Medulla oblongata (tissue), 1 donor: ENCODE measurements at regions not wholly inside any gene's neighbourhood (a gene's known extent, or its start where the extent isn't known, plus 50 kb on each side); places are given as distances from the start of the nearest gene placed in this dataset.

ENCODE experiments used
- DNase-seq: peaks from one replicate; pipeline ENCODE4 v3.0.0-alpha.2; 2015; ENCODE audit errors: extremely low spot score

DNA sequence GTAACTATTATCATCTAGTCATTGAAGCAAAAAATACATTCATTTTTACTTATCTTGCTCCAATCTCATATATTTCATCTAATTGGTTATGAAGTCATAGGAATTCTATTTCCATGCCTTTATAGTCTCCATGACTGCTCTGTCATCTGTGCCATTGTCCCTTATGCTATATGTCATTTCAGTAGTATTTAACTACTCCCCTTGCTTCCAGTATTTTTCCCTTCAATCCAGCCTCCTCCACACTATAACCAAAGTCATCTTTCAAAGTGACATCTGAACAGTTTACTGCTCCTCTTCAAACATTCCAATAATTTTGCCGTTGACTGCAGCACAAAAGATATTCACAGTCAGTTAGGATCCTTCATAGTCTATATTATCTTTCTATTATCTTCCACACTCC, 216.6 kb upstream of the HS3ST5 start:
- no peak for DNase-seq

DNA sequence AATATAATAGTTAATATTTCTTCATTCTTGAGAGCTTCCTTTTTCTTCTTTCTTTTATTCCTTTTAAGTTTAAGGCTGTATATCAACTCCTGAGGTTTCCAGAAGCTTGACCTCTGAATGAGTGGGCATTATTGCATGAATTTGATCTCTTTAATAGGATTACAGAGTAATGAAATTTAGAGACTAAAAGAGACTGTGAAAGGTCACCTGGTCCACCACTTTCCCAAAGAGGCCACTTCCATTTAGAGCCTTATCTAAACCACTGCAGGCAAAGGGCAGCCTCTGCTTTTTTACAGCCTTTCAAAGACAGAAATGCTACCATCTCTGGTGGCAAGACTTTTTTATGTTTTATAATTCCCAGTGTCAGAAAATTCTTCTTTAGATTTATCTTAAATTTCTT, 215.3 kb upstream of the HS3ST5 start:
- no peak for DNase-seq

DNA sequence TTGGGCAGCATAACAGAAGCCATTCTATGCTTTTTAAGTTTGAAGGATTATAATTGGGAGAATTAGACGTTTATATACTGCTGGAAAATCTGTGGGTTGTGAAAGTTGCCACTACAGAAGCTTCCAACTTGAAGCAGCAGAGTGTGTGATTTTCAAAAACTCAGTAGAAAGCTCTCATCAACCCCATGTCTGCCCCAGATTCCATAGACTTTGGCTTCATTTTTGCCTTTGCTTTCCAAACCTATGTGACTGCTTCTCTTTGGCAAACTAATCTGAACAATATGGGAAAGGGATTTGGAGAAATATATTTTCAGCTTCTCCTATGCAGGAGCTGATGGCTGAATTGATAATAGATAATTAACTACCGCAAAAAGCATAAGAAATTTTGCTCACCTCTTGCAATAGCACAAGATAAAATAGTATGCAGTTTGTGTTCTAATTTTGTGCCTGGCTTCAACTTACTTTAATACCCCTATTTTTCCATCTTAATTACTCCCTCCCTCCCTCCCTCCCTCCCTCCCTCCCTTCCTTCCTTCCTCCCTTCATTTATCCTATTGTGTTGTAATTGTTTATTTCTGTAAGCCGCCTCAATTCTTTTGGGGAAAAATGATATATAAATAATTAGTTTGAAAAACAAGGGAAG, 214.1 kb upstream of the HS3ST5 start:
- no peak for DNase-seq

DNA sequence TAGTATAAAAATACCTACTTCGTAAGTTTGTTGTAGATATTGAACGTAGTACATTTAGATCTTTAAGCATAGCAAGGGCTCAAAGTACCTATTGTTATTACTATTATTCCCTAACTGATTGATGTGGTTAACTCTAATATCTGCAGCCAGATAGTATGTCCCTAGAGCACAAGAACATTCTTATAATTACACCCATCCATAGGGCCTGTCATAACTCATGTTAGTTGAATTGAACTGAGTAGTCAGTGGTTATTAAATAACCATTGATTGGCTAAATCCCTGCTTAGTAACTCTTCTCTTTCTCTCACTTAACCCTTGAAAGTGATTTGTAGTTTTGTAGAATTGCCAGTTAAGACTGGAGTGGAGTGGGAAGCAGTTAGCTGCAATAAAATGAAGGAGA, 207.5 kb upstream of the HS3ST5 start:
- DNase-seq, result no peak

DNA sequence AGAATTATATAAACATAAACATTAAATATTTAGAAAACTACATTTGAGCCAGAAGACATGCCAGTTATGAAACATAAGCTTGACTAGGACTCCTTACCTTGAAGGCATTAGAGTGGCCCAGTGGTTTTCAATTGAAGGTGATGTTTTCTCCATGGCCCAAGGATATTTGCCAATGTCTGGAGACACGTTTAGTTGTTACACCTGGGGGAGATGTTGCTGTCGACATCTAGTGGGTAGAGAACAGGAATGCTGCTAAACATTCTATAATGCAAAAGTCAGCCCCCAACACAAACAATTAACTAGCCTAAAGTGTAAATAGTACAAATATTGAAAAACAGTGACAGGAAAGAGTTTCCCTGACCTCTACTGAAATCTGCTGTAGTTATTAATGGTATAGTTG, 200.9 kb upstream of the HS3ST5 start:
- no peak for DNase-seq

DNA sequence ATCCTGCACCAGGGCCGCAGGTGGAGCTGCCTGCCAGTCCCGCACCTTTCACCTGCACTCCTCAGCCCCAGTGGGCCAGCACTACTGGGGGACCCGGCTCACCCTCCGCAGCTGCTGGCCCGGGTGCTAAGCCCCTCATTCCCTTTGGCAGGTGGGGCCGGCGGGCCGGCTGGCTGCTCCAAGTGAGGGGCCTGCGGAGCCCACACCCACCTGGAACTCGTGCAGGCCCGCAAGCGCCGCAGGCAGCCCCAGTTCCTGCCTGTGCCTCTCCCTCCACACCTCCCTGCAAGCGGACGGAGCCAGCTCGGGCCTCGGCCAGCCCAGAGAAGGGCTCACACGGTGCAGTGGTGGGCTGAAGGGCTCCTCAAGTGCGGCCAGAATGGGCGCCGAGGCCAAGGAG, 199.0 kb upstream of the HS3ST5 start:
- DNase-seq, result no peak

DNA sequence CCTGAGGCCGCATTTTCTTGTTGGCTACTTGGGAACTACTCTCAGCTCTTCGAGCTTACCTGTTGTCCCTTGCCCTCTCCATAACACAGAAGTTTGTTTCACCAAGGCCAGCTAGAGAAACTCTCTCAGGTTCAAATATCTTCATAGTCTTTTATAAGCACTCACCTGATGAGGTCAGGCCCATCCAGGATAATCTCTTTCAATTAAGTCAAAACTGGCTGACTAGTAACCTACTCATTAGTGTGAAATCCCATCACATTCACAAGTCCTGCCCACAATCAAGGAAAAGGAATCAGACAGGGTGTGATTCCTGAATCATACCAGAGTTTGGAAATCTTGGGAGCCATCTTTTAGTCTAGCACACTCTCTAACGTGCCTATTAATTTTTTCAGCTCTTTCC, 195.2 kb upstream of the HS3ST5 start:
- no peak for DNase-seq

DNA sequence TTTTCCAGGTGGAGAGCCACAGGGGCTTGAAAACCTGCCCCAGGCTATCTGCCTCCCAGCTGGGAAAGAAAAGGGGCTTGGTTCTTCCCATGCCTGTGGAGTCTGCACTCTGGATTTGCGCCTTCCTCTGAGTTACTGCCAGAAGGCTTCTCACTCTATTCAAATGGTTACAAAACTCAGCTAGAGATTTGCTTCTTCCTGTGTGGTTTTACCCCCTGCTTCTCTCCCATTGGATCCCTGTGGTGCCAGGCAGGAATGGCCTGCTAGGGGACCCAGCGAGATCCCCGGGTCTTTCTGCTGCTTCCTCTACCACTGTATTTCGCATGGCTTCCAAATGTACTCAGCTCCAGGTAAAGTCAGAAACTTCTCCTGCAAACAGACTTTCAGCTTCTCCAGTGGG, 192.0 kb upstream of the HS3ST5 start:
- DNase-seq, result no peak

DNA sequence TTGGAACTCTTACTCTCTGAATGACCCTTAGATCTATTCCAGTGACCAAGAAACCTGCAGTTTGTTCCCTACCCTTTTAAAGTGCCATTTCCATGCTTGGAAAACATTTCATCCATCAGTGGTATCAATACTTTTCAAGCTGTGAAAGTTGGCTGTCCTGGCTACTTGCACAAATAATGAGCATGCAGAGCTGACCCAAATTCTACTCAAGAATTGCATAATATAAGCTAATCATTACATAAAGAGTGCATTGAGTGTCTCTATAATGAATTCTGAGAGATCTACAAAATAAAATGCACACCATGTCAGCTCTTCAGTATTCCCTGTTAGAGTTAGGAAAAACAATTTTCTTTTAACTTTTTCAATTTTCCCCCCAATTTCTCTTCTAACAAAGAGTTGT, 181.3 kb upstream of the HS3ST5 start:
- DNase-seq, result no peak

DNA sequence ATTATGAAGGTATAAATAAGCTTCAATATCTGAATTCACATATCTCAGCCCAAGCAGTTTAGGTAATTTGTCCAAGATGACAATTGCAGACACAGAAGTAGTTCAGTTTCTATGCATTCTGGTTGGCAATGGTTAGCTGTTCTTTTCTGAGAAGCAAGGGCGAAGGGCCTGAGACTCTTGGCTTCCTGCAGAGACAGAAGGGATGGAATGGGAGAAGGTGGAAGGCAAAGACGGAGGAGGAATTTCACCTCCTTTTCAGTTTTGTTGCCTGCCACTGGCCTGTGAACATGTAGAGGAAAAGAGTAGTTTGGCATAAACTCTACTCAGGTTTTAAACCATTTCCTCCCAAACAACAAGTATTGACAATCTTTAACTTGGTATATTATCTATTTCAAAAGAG, 180.7 kb upstream of the HS3ST5 start:
- no peak for DNase-seq

DNA sequence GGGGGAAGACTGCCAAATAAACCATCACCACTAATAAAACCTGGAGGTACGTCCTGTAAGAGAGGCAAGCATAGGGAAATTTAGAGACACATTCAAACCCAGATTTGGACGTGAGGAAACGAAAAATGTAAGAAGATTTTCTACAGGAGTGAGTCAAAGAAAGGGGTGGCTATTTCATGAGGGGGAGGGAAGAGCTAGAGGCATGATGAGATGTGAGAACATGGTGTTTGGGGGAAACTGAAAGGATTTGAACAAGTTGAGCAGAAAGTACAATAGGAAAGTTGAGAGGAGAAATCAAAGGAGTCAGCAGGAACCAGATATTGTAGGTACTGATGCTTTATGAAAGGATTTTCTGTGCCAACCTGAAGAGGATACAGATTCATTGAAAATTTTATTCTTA, 179.1 kb upstream of the HS3ST5 start:
- no peak for DNase-seq

DNA sequence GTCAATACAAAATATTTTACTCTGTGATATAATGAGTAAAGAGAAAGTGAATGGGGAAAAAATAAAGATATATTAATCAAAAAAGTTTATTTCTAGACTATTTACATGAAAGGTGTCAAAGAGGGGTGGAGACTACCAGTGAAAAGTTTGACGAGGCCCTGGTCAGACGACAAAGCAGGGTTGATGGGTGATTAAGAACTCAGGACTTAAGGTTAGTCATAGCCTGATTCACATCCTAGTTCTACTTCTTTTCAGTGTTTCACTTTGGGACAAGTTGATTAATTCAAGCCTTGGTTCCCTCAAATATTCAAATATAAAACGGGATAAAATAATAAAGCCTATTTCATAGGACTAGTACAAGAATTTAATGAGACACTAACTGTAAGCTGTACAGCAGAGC, 178.2 kb upstream of the HS3ST5 start:
- no peak for DNase-seq

DNA sequence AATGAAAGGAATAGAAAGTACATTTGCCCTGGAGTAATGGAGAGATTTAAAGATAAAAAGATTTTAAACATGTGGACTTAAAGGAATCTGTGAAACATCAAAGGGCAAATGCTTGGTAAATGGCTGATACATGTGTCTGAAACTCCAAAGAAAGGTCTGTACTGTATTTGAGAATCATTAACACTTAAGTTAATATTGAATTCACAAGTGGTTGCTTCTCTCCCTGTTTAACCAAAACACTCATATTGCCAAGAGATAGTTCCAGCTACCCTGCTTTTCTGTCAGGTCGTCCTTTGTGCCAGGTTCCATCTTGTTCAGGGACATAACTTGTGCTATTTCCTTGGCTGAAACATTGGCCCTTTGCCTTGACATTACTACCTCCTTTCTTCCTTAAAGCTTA, 171.3 kb upstream of the HS3ST5 start:
- no peak for DNase-seq

DNA sequence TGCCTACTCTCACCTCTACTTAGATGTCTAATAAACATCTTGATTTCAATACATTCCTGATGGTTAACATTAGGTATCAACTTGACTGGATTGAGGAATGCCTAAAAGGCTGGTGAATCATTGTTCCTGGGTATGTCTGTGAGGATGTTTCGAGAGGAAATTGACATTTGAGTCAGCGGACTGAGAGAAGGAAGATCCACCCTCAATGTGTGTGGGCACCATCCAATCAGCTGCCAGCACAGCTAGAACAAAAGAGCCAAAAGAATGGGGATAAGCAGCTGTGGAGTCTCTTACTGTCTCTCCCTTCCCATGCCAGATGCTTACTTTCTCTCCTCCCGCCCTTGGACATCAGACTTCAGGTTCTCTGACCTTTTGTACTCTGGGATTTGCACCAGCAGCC, 128.6 kb upstream of the HS3ST5 start:
- no peak for DNase-seq

DNA sequence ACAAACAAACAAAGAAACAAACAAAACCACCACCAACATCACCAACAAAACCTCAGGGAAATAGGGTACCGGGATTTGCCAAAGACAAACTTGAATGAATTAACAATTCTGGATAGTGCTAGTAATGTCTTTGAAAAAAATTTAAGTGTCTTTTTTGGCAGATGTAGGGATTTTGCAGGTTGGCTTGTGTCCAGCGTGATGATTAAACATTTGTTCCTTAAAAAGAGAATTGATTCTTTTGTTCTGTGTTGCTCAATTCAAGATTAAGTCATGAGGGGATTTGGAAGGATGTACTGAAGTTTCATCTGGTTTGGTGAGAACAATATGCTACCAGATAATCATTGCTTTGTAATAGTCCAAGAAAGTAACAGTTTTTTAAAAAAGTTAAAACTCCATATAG, 125.1 kb upstream of the HS3ST5 start:
- DNase-seq, result no peak

DNA sequence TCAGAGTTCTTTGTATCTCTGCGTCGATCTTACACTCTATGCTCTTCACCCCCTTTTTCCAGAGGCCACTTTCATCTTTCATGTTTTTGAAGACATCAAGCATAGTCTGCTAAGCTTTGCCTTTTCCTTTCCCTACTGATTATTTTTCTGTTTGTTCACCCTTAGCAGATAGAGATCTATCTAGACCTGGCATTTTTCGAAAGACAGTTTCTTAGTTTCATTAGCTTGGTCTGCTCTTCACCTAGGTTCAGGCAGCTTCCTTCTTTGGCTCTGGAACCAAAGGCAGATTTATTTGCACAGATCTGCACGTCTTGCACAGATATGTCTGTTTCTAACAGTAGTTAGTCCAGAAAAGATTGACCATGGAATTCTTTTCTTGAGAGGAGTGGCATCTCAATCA, 122.7 kb upstream of the HS3ST5 start:
- DNase-seq, result no peak

DNA sequence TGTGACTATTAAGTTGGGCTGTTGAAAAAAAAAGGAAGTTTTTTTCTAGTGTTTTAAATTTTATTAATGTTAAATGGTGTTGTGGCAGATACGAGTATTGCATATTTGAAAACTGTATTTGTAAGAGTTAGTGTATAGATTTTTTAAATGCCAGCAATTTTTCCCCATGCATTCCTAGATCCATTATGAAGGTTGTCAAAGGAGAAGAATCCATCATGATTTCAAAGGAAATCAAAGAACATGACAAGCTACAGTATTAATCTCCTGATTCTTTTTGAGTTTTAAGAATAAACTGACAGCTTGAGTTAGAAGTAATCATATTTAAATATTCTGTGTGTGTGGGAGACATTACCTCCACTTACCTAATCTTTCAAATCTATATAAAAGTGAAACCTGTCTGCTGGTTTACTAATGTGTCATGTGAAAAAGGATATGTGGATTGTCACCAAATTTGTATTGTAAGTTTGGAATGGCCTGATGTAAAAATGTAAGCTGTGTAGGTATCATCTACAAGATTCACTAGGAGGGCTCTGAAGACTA, 111.0 kb upstream of the HS3ST5 start:
- no peak for DNase-seq

DNA sequence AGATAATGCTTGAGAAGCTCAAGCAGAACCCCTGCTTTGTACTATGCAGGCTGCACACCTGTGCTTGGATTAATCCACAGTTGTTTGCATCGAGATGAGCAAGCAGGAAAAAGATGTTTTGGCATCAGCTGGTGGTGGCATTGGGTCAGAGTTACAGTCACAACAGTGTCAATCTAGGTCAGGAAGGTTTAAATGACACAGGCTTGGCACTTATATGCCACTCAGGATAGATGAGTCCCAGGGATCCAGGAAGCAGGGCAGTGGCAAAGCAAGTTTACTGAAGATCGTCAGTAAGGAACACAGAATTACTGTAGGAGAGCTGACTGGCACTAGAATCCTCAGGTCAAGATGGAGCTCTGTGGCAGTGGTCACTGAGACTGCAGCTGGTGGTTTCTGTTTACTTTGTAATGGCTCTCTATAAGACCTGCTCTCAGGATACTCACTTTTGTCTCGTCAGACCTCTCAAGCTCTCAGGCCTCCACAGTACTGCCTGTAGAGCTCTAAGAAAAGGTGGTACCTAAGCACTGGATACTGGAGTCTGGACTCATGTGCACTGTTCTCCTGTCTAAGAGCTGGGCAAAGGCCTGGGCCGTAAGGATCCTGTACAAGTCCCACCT, 110.1 kb upstream of the HS3ST5 start:
- no peak for DNase-seq

DNA sequence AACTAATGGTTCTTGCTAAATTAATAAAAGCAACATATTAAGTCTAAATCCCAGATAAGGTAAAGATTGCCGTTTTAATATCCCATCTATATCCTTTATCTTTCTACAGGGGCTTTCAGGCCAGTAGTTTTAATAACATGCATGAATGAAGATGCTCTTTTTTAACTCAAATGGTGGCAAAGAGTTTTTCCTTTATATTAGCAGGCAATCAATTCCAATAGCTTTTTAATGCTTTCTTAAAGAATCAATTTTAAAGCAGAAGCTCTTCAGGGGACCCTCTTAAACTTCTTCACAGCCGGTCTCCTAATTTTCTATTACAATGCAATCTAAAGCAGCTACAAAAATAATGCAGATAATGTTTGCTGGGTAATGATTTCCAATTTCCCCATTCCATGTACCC, 107.8 kb upstream of the HS3ST5 start:
- no peak for DNase-seq

DNA sequence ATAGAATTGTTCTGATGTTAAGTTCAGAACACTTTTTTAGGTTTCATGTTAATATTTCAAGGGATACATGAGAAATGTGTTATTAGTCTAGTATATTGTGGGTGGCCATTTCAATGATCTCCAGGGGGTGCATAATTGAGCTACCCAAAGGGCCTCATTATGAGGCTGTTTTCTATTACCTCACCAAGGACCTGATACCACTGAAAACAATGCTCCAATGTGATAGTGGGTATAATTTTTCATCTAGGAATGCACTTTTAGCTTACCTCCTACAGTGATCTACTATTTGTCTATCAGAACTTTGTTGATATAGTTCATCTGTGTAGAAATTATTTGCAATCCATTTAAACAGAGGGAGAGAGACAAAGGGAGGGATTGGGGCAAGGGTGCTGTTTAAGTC, 106.8 kb upstream of the HS3ST5 start:
- no peak for DNase-seq

DNA sequence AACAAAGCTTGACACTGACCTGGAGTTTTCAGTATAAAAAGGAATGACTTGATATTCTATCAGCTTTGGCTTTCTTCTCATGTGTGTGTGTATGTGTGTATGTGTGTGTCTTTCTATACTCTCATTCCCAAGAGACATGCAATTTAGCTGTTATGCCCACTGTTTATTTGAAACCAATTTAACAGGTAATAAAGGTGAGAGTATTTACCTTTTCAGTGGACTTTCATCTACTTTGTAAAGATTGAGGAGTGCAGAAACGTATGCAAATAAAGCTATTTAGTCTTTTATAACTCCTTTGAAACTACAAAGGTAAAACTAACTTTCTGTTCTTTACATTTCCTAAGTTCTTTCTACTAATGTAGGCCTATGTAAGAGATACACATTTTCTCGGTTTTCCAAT, 103.5 kb upstream of the HS3ST5 start:
- no peak for DNase-seq

DNA sequence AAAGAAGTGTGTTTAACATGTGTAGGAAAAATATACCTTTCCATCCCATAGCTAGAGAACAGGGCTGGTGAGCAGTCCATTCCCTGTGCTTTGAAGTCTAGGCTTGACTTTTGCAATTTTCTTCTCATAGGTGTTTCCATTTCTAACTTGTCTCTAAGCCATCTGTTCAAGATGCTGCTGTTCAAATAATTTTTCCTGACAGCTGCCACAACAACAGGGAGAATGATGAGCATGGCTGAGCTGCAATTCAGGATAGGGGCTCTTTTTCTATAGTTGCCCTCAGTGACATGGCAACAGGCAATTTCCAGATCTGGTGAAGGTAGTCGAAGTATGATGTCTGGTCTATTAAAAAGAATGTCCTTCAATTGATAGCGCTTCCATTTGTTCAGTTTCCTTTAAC, 103.0 kb upstream of the HS3ST5 start:
- no peak for DNase-seq

DNA sequence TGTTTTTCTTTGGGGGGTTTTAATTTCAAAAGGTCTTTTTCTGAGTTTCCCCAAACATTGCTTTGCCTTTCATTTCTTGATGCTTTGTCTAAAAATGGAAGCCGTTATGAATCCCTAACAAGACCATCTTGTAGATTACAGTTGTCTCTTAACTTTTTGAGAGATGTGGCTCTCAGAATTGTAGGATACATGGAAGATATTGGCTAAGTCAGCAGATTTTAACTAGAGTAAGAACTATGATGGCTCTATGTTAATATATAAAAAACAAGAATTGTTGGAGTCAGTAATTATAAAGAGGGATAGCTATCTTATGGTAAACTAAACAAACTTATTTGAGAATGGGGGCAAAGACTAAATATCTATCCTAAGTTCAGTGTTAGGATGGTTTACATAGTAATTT, 96.6 kb upstream of the HS3ST5 start:
- DNase-seq, result no peak

DNA sequence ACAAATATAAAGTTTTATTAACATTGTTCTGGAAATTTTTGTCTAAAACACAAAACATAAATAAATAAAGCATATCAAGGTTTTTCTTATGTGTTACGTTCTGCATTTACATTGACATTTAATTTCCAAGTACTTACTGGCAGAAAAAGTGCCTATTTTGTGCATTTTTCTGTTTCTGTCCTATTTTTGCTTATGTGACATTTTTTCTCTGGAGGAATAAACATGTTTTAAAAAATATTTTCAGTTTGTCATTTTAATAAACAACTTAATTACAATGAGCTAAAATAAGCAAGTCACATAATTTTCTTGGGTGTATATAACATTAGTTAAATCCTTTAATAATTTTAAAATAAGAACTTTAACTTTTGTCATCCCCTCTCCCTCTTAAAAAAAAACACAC, 94.4 kb upstream of the HS3ST5 start:
- DNase-seq, result no peak
